ENCODE measurements at regions not wholly inside any gene's neighbourhood (a gene's known extent, or its start where the extent isn't known, plus 50 kb on each side); places are given as distances from the start of the nearest gene placed in this dataset.

DNA sequence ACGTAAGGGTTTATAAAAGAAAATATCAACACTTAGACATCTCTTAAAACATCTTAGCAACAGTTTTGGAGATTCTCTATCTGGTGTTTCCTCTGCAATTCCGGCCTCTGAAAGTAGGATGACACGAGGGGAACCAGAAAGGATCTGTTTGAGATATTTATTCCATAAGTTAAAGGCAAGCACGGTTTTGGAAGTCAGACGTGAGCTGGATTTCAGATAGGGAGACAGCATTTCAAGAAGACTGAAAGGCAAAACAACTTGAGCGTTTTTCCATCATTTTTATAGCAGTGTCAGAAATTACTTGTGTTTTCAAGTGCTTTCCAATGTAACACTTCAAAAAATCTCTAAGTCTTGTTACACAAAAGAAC lies 52.9 kb upstream of the BTN3A2 start:
- TF ChIP-seq, protein P1, sequence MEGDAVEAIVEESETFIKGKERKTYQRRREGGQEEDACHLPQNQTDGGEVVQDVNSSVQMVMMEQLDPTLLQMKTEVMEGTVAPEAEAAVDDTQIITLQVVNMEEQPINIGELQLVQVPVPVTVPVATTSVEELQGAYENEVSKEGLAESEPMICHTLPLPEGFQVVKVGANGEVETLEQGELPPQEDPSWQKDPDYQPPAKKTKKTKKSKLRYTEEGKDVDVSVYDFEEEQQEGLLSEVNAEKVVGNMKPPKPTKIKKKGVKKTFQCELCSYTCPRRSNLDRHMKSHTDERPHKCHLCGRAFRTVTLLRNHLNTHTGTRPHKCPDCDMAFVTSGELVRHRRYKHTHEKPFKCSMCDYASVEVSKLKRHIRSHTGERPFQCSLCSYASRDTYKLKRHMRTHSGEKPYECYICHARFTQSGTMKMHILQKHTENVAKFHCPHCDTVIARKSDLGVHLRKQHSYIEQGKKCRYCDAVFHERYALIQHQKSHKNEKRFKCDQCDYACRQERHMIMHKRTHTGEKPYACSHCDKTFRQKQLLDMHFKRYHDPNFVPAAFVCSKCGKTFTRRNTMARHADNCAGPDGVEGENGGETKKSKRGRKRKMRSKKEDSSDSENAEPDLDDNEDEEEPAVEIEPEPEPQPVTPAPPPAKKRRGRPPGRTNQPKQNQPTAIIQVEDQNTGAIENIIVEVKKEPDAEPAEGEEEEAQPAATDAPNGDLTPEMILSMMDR (IDR thresholded peaks at IDR 0.05; ENCODE audit: low read depth, low read length, poor library complexity, severe bottlenecking): no peak
- no peak for TF ChIP-seq EZH2phosphoT487 (IDR thresholded peaks at IDR 0.05; ENCODE audit: borderline replicate concordance, low read length)
